OCI-LY1 (cell line): ENCODE measurements at regions not wholly inside any gene's neighbourhood (a gene's known extent, or its start where the extent isn't known, plus 50 kb on each side); places are given as distances from the start of the nearest gene placed in this dataset.

Experiments used
- H2AFZ ChIP-seq: fragments of 200-600 bp; sonication (generic), shearing (Covaris generic); 2 replicates; pipeline ENCODE4 v1.6.0; 2014; ENCODE audit warnings: antibody characterized with exemption, mild to moderate bottlenecking, low read length
- H3F3A ChIP-seq: fragments of 200-600 bp; sonication (generic), shearing (Covaris generic); 2 replicates; pipeline ENCODE4 v1.6.0; 2014; ENCODE audit warnings: mild to moderate bottlenecking, antibody characterized with exemption, low read length, moderate library complexity; ENCODE audit not compliant: insufficient read depth
- H3K27ac ChIP-seq: fragments of 200-600 bp; sonication (generic); 2 replicates; pipeline ENCODE4 v1.5.1; 2014; ENCODE audit warnings: low read length, mixed run types, mild to moderate bottlenecking, low read depth; ENCODE audit not compliant: poor library complexity, severe bottlenecking
- H3K27me3 ChIP-seq: fragments of 200-600 bp; sonication (generic); 2 replicates; pipeline ENCODE4 v1.6.0; 2014; ENCODE audit warnings: antibody characterized with exemption, mild to moderate bottlenecking, low read length, moderate library complexity; ENCODE audit not compliant: insufficient read depth
- H3K36me3 ChIP-seq: fragments of 200-600 bp; sonication (generic); 2 replicates; pipeline ENCODE4 v1.6.1; 2014; ENCODE audit warnings: mild to moderate bottlenecking, antibody characterized with exemption, low read length, moderate library complexity, mixed read lengths; ENCODE audit not compliant: insufficient read depth
- H3K4me1 ChIP-seq: fragments of 200-600 bp; sonication (generic); 2 replicates; pipeline ENCODE4 v1.5.1; 2014; ENCODE audit warnings: mild to moderate bottlenecking, low read length, moderate library complexity; ENCODE audit not compliant: insufficient read depth, severe bottlenecking
- H3K4me2 ChIP-seq: fragments of 200-600 bp; sonication (generic), shearing (Covaris generic); 2 replicates; pipeline ENCODE4 v1.6.1; 2014; ENCODE audit warnings: low read length
- H3K4me3 ChIP-seq: fragments of 200-600 bp; sonication (generic); 2 replicates; pipeline ENCODE4 v1.5.1; 2014; ENCODE audit warnings: low read length, low read depth, mild to moderate bottlenecking, mixed read lengths; ENCODE audit not compliant: poor library complexity, severe bottlenecking
- H3K79me2 ChIP-seq: fragments of 200-600 bp; shearing (Covaris generic); 2 replicates; pipeline ENCODE4 v1.6.1; 2016; ENCODE audit warnings: mixed run types, low read length, mixed read lengths; ENCODE audit not compliant: insufficient read depth
- H3K9ac ChIP-seq: fragments of 200-600 bp; sonication (generic), shearing (Covaris generic); 2 replicates; pipeline ENCODE4 v1.6.1; 2014; ENCODE audit warnings: mild to moderate bottlenecking, low read length, mixed read lengths
- H3K9me2 ChIP-seq: fragments of 200-600 bp; sonication (generic), shearing (Covaris generic); 2 replicates; pipeline ENCODE4 v1.6.1; 2014; ENCODE audit warnings: low read depth, mild to moderate bottlenecking, low read length, mixed read lengths
- H3K9me3 ChIP-seq: fragments of 200-600 bp; shearing (Covaris generic); 2 replicates; pipeline ENCODE4 v1.6.1; 2014; ENCODE audit warnings: low read length, mixed read lengths
- H4K20me1 ChIP-seq: fragments of 200-600 bp; sonication (generic), shearing (Covaris generic); 2 replicates; pipeline ENCODE4 v1.6.0; 2016; ENCODE audit warnings: mild to moderate bottlenecking, low read length; ENCODE audit not compliant: insufficient read depth
- CTCF ChIP-seq: fragments of 200-600 bp; sonication (generic), shearing (Covaris generic); IDR thresholded peaks from 2 replicates; pipeline ENCODE4 v1.5.1; 2017; ENCODE audit warnings: mild to moderate bottlenecking, antibody characterized with exemption, low read length, moderate library complexity, mixed read lengths
- EZH2 ChIP-seq: fragments of 200-600 bp; sonication (generic), shearing (Covaris generic); IDR thresholded peaks from 2 replicates; pipeline ENCODE4 v1.8.0; 2017; ENCODE audit warnings: borderline replicate concordance, mixed run types, mild to moderate bottlenecking, antibody characterized with exemption, low read length, moderate library complexity, mixed read lengths

DNA sequence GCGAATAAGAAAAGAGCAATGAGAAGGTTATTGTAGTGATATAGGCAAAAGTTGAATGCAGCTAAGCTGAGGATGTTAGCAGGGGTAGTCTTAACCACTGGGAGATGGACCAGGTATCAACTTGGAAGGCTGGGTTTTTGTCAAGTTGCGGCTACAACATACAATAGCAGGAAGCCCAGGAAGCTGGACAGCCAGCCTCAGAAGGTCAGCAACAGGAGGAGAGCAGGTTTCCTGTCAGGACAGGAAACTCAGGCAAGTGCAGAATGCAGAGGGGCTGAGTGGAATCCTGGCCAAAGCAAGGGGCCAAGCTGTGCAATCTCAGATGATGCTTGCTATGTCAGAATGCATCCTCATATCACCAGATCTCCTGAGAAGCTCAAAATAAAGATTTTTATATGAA lies 530.0 kb upstream of the ID2 start:
- Histone ChIP-seq H3K9ac (no peak overlapping the region), H3K4me3 (no peak overlapping the region), H3F3A (no peaks in the 10 kb centered on the region), H4K20me1 (no peaks in the 10 kb centered on the region), H3K79me2 (no peaks in the 10 kb centered on the region), H3K27ac (no peak overlapping the region), H3K4me2 (no peak overlapping the region), H3K4me1 (peaks cover 13% of the 10 kb centered on the region), H3K9me3 (no peaks in the 10 kb centered on the region; the same call in 1 of the 2 replicates), H2AFZ (no peak overlapping the region), H3K27me3 (no peaks in the 10 kb centered on the region), H3K9me2 (no peaks in the 10 kb centered on the region), H3K36me3 (no peaks in the 10 kb centered on the region; the same call in 1 of the 2 replicates)
- TF ChIP-seq CTCF (no peak), EZH2 (no peak)

GRCh38 chr2:8152392-8153257 lies 529.2 kb upstream of the ID2 start:
- H3K79me2 ChIP-seq, result no peaks in the 10 kb centered on the region
- H3K27me3 ChIP-seq, result no peaks in the 10 kb centered on the region
- no peaks in the 10 kb centered on the region for H3K9me2 ChIP-seq
- peaks cover 13% of the 10 kb centered on the region for H3K4me1 ChIP-seq
- no peaks in the 10 kb centered on the region for H3F3A ChIP-seq
- no peak overlapping the region for H3K27ac ChIP-seq
- H3K4me3 ChIP-seq, result no peak overlapping the region
- peak overlapping the region; percentile 25 for H3K4me2 ChIP-seq
- no peak overlapping the region for H2AFZ ChIP-seq
- no peak for TF ChIP-seq CTCF
- no peak for TF ChIP-seq EZH2
- H3K9ac ChIP-seq, result no peak overlapping the region
- H3K36me3 ChIP-seq, result no peaks in the 10 kb centered on the region; the same call in 1 of the 2 replicates
- H4K20me1 ChIP-seq, result no peaks in the 10 kb centered on the region
- peaks cover 2% of the 10 kb centered on the region; the same call in 1 of the 2 replicates for H3K9me3 ChIP-seq

DNA sequence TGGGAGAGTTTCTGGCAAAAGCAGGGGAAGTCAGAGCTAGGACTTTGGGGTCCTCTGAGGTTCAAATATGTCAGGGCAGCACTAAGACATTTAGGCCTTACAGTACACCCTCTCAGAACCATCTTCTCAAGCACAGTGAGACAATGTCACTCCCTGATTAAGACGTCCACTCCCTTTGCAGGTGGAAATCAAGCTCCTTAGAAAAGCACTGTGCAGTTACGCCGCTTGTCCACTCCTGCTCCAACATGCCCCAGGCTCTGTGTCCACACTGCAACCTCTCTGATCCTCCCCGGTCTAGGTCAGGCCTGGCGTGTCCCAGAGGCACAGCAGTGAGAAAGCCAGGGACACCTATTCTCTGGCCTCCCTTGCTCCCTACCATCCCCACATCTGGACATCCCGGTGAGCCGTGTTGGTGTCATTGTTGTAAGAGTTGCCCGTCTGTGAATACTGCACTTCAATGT lies 528.6 kb upstream of the ID2 start:
- Histone ChIP-seq H3K27me3 (no peaks in the 10 kb centered on the region), H2AFZ (no peak overlapping the region), H3K36me3 (no peaks in the 10 kb centered on the region; the same call in 1 of the 2 replicates)

More for the DNA sequence above, 528.6 kb upstream of the ID2 start:
- Histone ChIP-seq H3K9me3 (peaks cover 2% of the 10 kb centered on the region; the same call in 1 of the 2 replicates), H3K4me3 (no peak overlapping the region), H3K27ac (no peak overlapping the region), H3K4me1 (peaks cover 13% of the 10 kb centered on the region), H3F3A (no peaks in the 10 kb centered on the region), H3K79me2 (no peaks in the 10 kb centered on the region), H3K9me2 (no peaks in the 10 kb centered on the region), H3K9ac (no peak overlapping the region), H4K20me1 (no peaks in the 10 kb centered on the region), H3K4me2 (peak overlapping the region; percentile 25)
- TF ChIP-seq EZH2, result no peak
- TF ChIP-seq CTCF, result no peak
